ENCODE measurements at regions not wholly inside any gene's neighbourhood (a gene's known extent, or its start where the extent isn't known, plus 50 kb on each side); places are given as distances from the start of the nearest gene placed in this dataset.

GRCh38 chr5:164967354-164967753 lies 1461.9 kb downstream of the MAT2B start:
- no peaks in the 10 kb centered on the region for H3K79me2 ChIP-seq (ENCODE audit: insufficient read depth, low read length)
- in situ Hi-C loops (cut with HindIII; ENCODE audit: extremely low pct_ligation_motif_present, low pct_unique_long_range_greater_than_20kb) (no loop called here), intact Hi-C loops (cut with micrococcal nuclease; ENCODE audit: unreplicated experiment) (no loop called here)
- H3K27me3 ChIP-seq (ENCODE audit: control insufficient read depth in 1 of 2, insufficient read depth in 2 of 2, low read length in 2 of 2) = no peaks in the 10 kb centered on the region
- DNase-seq (ENCODE audit: low spot score) = no peak
- no peak for TF ChIP-seq MED13 (CRISPR knock-in tag; IDR thresholded peaks at IDR 0.05)
- no peak for TF ChIP-seq ZNF747 (CRISPR knock-in tag; IDR thresholded peaks at IDR 0.05; ENCODE audit: borderline replicate concordance)
- TF ChIP-seq ELF3 (CRISPR knock-in tag; IDR thresholded peaks at IDR 0.05) = no peak
- TF ChIP-seq MEF2D (CRISPR knock-in tag; IDR thresholded peaks at IDR 0.05) = no peak
- no peak for TF ChIP-seq MAFK (conservative IDR thresholded peaks at IDR 0.05 in 1 of 2, IDR thresholded peaks at IDR 0.05 in 1 of 2; ENCODE audit: low read length in 2 of 2)
- no peak for TF ChIP-seq CBX2 (IDR thresholded peaks at IDR 0.05; ENCODE audit: low read depth, low read length)
- no peak for TF ChIP-seq CBX2 (CRISPR knock-in tag; IDR thresholded peaks at IDR 0.05; ENCODE audit: low read depth)
- ATAC-seq = no peak
- ChIA-PET CTCF (ENCODE audit: low intra/inter-chr PET ratio, low total read pairs) (no interaction called here), POLR2A (no interaction called here)
- no peak overlapping the region for H3K27ac ChIP-seq (ENCODE audit: extremely low read length, insufficient read depth, low read length)
- BruUV-seq (replicated peaks) = no TSS peak
- H3K9ac ChIP-seq (ENCODE audit: insufficient read depth, low read depth, low read length) = no peak overlapping the region
- no peak overlapping the region for H3K4me2 ChIP-seq (ENCODE audit: low read depth, low read length)
- H3K9me3 ChIP-seq (ENCODE audit: low read length) = peaks cover 84% of the 10 kb centered on the region
- no peak overlapping the region for H3K4me3 ChIP-seq (replicated peaks in 1 of 3; ENCODE audit: insufficient read depth in 1 of 3, low read depth in 2 of 3, low read length in 3 of 3)
- H3K36me3 ChIP-seq (replicated peaks in 1 of 2; ENCODE audit: control insufficient read depth in 1 of 2, insufficient read depth in 2 of 2, low read length in 2 of 2) = no peaks in the 10 kb centered on the region
- no peaks in the 10 kb centered on the region for H4K20me1 ChIP-seq (ENCODE audit: insufficient read depth, low read length)
- 48% methylated on average over 1 of the region's 1 CpG for WGBS (ENCODE audit: low lambda C conversion rate)
- H3K4me1 ChIP-seq (ENCODE audit: insufficient read depth, low read length) = no peaks in the 10 kb centered on the region
- H2AFZ ChIP-seq (ENCODE audit: low read length) = no peak overlapping the region
- FAIRE-seq = no peak

DNA sequence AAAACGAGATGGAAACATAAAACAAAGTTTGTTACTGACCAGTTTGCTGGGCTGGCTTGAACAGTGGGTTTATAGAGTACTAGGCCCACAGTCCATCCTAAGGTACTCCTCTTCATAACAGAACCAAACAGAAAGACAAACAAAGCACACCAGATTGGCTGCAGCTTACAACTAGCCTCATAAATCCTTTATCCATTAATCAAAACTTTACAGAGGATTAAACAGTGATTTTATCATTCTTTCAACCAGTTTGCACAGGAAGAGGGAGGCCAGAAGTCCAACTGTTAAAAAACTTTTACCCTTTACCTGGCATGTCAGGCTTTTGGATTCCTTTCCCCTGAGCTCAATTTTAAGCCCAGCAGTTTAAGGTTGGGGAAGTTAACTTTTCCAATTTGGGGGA lies 1467.6 kb downstream of the MAT2B start:
- POLR2A ChIA-PET = no interaction called here
- TF ChIP-seq GATAD2A (CRISPR knock-in tag; IDR thresholded peaks at IDR 0.05) (no peak), MNT (IDR thresholded peaks at IDR 0.05) (no peak), MXD4 (CRISPR knock-in tag; IDR thresholded peaks at IDR 0.05) (no peak), NONO (IDR thresholded peaks at IDR 0.05) (no peak), NONO (CRISPR knock-in tag; conservative IDR thresholded peaks at IDR 0.05) (no peak), GTF2F1 (IDR thresholded peaks at IDR 0.05; ENCODE audit: low read length) (no peak), ZNF800 (CRISPR knock-in tag; IDR thresholded peaks at IDR 0.05) (no peak)

More for the DNA sequence above, 1467.6 kb downstream of the MAT2B start:
- no peak for DNase-seq (ENCODE audit: low spot score)
- intact Hi-C loops (cut with micrococcal nuclease; ENCODE audit: unreplicated experiment) (no loop called here), in situ Hi-C loops (cut with HindIII; ENCODE audit: extremely low pct_ligation_motif_present, low pct_unique_long_range_greater_than_20kb) (no loop called here)
- H3K36me3 ChIP-seq (replicated peaks in 1 of 2; ENCODE audit: control insufficient read depth in 1 of 2, insufficient read depth in 2 of 2, low read length in 2 of 2) = no peaks in the 10 kb centered on the region
- H3K9me3 ChIP-seq (ENCODE audit: low read length) = peaks cover 98% of the 10 kb centered on the region
- no peak overlapping the region for H3K4me3 ChIP-seq (replicated peaks in 1 of 3; ENCODE audit: insufficient read depth in 1 of 3, low read depth in 2 of 3, low read length in 3 of 3)
- no peak overlapping the region for H2AFZ ChIP-seq (ENCODE audit: low read length)
- H3K79me2 ChIP-seq (ENCODE audit: insufficient read depth, low read length) = no peaks in the 10 kb centered on the region
- H3K4me2 ChIP-seq (ENCODE audit: low read depth, low read length) = no peak overlapping the region
- BruUV-seq (replicated peaks) = no TSS peak
- 0% methylated on average over 1 of the region's 1 CpG for WGBS (ENCODE audit: low lambda C conversion rate)
- H4K20me1 ChIP-seq (ENCODE audit: insufficient read depth, low read length) = no peaks in the 10 kb centered on the region
- H3K27ac ChIP-seq (ENCODE audit: extremely low read length, insufficient read depth, low read length) = no peak overlapping the region
- CTCF ChIA-PET (ENCODE audit: low intra/inter-chr PET ratio, low total read pairs) = no interaction called here
- no peak overlapping the region for H3K9ac ChIP-seq (ENCODE audit: insufficient read depth, low read depth, low read length)
- no peaks in the 10 kb centered on the region for H3K4me1 ChIP-seq (ENCODE audit: insufficient read depth, low read length)
- H3K27me3 ChIP-seq (ENCODE audit: control insufficient read depth in 1 of 2, insufficient read depth in 2 of 2, low read length in 2 of 2) = no peaks in the 10 kb centered on the region
- no peak for ATAC-seq
- FAIRE-seq = no peak
